ENCODE measurements at regions not wholly inside any gene's neighbourhood (a gene's known extent, or its start where the extent isn't known, plus 50 kb on each side); places are given as distances from the start of the nearest gene placed in this dataset.

- TF ChIP-seq CTCF (optimal IDR thresholded peaks at IDR 0.05 in 1 of 3, IDR thresholded peaks at IDR 0.05 in 1 of 3, conservative IDR thresholded peaks at IDR 0.05 in 1 of 3; ENCODE audit: extremely low read depth in 1 of 3, insufficient read depth in 2 of 3, low read length in 3 of 3) (no peak), EZH2 (IDR thresholded peaks at IDR 0.05; ENCODE audit: low read length) (no peak)
Observed at GRCh38 chr10:10780746-10781145, 236.9 kb upstream of the CELF2 start.
